ENCODE measurements at regions not wholly inside any gene's neighbourhood (a gene's known extent, or its start where the extent isn't known, plus 50 kb on each side); places are given as distances from the start of the nearest gene placed in this dataset.

DNA sequence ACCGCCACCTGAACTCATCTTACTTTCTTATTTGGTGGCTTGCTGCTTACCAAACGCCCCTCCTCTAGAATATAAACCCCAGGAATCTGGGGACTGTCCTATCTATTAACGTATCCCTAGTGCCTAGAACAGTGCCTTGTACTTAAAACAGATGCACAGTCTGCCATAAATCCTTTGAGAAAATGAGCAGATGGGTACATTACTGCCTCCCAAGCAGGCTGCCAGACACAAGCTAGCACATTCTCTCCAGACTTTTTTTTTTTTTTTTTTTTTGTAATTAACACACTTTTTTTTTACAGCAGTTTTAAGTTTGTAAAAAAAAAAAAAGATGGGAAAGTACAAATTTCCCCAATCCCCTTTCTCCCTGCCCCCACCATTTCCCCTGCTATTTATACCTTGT is 57.3 kb upstream of the RPL38 start:
- DNase-seq (ENCODE audit: extremely low read depth, low read depth) = no peak
- TF ChIP-seq, protein P1, sequence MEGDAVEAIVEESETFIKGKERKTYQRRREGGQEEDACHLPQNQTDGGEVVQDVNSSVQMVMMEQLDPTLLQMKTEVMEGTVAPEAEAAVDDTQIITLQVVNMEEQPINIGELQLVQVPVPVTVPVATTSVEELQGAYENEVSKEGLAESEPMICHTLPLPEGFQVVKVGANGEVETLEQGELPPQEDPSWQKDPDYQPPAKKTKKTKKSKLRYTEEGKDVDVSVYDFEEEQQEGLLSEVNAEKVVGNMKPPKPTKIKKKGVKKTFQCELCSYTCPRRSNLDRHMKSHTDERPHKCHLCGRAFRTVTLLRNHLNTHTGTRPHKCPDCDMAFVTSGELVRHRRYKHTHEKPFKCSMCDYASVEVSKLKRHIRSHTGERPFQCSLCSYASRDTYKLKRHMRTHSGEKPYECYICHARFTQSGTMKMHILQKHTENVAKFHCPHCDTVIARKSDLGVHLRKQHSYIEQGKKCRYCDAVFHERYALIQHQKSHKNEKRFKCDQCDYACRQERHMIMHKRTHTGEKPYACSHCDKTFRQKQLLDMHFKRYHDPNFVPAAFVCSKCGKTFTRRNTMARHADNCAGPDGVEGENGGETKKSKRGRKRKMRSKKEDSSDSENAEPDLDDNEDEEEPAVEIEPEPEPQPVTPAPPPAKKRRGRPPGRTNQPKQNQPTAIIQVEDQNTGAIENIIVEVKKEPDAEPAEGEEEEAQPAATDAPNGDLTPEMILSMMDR (IDR thresholded peaks at IDR 0.05; ENCODE audit: low read depth, low read length) = no peak

DNA sequence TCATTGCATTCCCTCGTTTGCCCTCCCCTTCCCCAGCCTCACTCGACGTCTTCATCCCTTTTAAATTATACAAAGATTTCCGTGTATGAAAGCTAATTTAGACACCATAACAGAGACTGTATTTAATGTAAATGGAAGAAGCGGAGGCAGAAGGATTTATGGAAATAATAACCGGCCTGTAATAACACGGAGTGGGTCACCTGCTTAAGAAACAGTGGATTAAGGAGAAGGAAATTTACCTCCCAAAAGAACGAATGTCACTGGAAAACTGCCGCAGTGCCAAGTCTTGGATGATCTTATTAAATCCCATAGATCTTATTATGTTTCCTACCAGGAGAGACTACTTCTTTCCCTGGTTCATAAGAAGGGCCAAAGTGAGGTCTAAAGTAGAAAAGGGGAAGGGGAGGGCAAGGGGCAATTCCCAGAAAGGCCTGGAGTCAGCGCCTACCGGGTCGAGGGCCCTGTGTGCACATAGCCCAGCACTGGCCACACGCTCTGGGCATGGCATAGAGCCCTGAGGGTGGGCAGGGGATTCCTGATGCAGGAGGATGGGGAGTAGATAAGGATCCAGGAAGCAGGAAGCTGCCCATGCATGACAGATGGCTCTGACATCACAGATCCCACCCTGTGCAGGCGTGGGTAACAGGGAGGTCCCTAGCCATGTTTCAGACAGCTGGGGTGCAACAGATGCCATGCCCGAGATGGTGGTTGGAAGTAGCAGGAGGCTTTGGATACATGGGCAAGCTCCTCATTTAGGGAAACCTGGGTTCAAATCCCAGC is 56.2 kb upstream of the RPL38 start:
- no peak for DNase-seq (ENCODE audit: extremely low read depth, low read depth)
- TF ChIP-seq, protein P1 (IDR thresholded peaks at IDR 0.05; ENCODE audit: low read depth, low read length) = no peak

DNA sequence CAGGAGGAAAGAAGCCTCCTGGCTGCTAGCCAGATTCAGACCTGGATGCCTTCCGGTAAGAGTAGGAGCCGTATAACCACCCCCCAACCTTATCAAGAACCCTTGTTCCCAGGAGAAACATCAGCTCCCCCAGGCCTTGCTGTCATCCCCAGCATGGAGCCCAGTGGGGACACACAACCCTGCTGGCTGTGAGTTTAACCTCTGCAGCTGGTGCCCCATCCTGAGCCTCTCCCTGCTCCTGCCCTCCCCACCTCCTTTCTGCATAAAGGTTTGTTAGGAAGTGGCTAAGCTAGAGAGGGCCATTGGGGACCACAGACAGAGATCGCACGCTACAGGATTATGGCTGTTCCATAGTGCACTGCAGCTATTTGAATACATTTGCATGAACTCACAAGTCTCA is 55.5 kb upstream of the RPL38 start:
- DNase-seq (ENCODE audit: extremely low read depth, low read depth) = no peak
- TF ChIP-seq, protein P1 (IDR thresholded peaks at IDR 0.05; ENCODE audit: low read depth, low read length) = no peak

DNA sequence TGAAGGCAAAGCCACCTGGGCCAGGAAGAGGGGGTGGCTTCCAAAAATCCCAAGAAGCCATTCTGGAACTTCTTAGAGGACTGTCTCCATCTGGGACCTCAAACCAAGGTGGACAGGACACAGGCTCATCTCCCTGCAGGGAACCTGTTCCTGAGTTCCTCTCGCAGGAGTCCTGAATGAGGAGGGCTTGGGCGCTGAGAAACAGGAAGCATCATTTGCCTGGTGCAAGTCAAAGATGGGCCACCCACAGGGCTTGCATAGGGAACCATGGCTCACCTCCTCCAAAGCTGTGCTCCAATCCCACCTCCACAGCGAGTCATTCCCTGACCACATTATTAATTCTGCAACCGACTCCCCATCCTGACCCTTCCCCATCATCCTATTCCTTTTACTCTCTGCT is 55.0 kb upstream of the RPL38 start:
- no peak for DNase-seq (ENCODE audit: extremely low read depth, low read depth)

GRCh38 chr17:74148901-74149596 is 54.4 kb upstream of the RPL38 start:
- DNase-seq (ENCODE audit: extremely low read depth, low read depth) = no peak
- TF ChIP-seq, protein P1 (IDR thresholded peaks at IDR 0.05; ENCODE audit: low read depth, low read length) = no peak

More for the DNA sequence above, 55.0 kb upstream of the RPL38 start:
- TF ChIP-seq, protein P1 (IDR thresholded peaks at IDR 0.05; ENCODE audit: low read depth, low read length) = no peak

DNA sequence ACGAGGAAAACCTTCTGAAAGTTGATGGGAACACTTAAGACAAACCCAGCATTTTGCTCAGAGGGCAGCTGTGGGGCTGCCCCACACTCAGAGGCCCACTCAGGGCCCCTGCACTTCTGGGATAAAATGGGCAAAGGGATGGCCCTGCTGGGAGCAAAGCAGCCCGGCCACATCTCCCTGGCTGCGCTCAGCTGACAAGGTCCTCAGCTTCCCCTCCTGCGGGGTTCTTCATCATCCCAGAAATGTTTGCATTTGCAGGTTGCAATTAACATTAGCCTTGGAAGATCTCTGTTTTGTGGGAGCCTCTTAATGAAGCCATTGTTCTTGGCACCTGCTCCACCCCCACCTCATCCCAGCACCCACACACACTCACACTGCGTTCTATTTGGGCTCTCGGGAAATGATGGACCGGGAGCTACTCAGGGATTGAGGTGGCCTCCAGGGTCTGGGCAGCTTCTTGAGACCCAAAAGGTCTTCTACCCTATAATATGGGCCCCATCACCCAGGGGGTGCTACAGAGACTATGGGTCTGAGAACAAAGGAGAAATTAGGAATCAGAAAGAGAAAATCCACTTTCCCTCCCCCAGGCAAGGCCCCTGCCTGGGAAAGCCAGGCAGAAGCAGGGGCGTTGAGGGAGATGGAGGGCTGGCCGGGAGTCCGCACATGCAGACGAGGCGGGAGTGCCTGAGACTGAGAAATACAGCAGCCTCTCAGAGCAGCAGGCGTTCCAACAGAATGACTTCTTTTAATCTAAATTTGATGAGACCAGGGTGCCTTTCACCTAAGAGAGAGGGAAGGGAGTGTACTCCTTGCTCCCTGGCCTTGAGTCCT is 53.7 kb upstream of the RPL38 start:
- DNase-seq (ENCODE audit: extremely low read depth, low read depth) = no peak
- TF ChIP-seq, protein P1 (IDR thresholded peaks at IDR 0.05; ENCODE audit: low read depth, low read length) = no peak
